Neuron (in vitro differentiated cells): ENCODE measurements at regions not wholly inside any gene's neighbourhood (a gene's known extent, or its start where the extent isn't known, plus 50 kb on each side); places are given as distances from the start of the nearest gene placed in this dataset.

ENCODE experiments used
- H2AFZ ChIP-seq: one replicate; pipeline ENCODE4 v1.6.1; 2013; ENCODE audit warnings: low read depth, mild to moderate bottlenecking, inconsistent platforms, low read length, moderate library complexity
- H3K27me3 ChIP-seq: one replicate; pipeline ENCODE4 v1.6.1; 2013; ENCODE audit warnings: low read length; ENCODE audit not compliant: insufficient read depth
- H3K36me3 ChIP-seq: one replicate; pipeline ENCODE4 v1.6.1; 2013; ENCODE audit warnings: low read length; ENCODE audit not compliant: insufficient read depth
- H3K4me1 ChIP-seq: one replicate; pipeline ENCODE4 v1.6.1; 2013; ENCODE audit warnings: low read length; ENCODE audit not compliant: insufficient read depth
- H3K4me3 ChIP-seq: 2 replicates; pipeline ENCODE4 v1.5.1; 2013; ENCODE audit warnings: mild to moderate bottlenecking, low read length, moderate library complexity
- H3K9me3 ChIP-seq: one replicate; pipeline ENCODE4 v1.6.1; 2013; ENCODE audit warnings: low read length

DNA sequence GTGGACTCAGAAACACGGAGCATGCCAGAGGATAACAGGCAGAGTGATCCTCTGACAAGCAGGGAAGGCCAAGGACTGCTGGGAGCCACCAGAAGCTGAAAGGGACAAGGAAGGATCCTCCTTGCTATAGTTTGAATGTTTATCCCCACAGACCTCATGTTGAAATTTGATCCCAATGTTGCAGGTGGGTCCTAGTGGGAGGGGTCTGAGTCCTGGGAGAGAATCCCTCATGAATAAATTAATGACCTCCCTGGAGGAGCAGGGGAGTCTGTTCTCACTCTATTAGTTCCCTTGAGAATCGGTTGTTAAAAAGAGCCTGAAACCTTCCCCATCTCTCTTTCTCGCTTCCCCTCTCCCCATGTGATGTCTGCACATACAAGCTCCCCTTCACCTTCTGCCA, 124.4 kb downstream of the FBXO15 start:
- Histone ChIP-seq H3K36me3 (no peaks in the 10 kb centered on the region), H3K4me1 (no peaks in the 10 kb centered on the region), H2AFZ (no peak overlapping the region), H3K27me3 (no peaks in the 10 kb centered on the region), H3K9me3 (no peaks in the 10 kb centered on the region), H3K4me3 (no peak overlapping the region)

DNA sequence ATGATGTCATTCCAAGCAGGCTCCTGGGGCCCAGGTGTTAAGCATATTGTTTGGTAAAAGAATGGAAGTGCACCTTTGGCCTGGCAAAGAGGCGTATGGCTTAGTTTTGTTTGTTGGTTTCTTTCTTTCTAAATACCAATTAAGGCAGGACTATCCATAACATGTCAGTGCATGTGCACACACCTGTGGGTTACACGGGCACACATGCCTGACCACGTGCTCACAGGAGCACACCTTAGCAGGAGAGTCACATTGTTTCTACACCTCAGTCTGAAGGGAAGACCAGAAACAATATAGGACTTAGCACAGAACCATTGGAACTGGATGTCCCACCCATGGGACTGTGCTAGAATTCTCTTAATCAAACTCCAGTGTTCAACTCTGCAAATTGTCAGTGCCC, 127.8 kb downstream of the FBXO15 start:
- no peaks in the 10 kb centered on the region for H3K27me3 ChIP-seq
- no peaks in the 10 kb centered on the region for H3K9me3 ChIP-seq
- no peaks in the 10 kb centered on the region for H3K36me3 ChIP-seq
- H3K4me3 ChIP-seq, result no peak overlapping the region
- no peaks in the 10 kb centered on the region for H3K4me1 ChIP-seq
- H2AFZ ChIP-seq, result no peak overlapping the region

- H3K27me3 ChIP-seq, result no peaks in the 10 kb centered on the region
- H2AFZ ChIP-seq, result no peak overlapping the region
- H3K4me1 ChIP-seq, result peaks cover 10% of the 10 kb centered on the region
Observed at GRCh38 chr18:74013955-74014354, 133.7 kb downstream of the FBXO15 start.

GRCh38 chr18:74012954-74013630, 134.5 kb downstream of the FBXO15 start:
- Histone ChIP-seq H2AFZ (no peak overlapping the region), H3K9me3 (no peaks in the 10 kb centered on the region)

More at GRCh38 chr18:74013955-74014354, 133.7 kb downstream of the FBXO15 start:
- Histone ChIP-seq H3K4me3 (no peak overlapping the region), H3K9me3 (no peaks in the 10 kb centered on the region), H3K36me3 (no peaks in the 10 kb centered on the region)

DNA sequence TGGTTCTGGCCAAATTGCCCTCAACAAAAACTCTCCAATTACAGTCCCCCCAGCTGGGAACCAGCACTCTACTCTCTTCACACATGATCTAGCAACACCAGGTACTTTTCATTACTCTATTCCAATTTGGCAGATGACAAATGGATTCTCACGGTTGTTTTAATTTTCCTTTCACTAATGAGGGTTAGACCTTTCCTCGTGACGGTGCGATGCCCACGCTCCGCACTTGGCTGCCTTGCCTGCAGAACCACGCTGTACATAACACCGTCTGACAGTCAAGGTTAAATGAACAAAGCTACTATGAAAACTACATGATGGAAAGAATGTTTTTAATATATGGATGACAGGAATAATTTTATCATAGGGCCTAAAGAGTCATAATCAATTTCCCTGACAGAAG, 141.5 kb downstream of the FBXO15 start:
- H3K36me3 ChIP-seq, result no peaks in the 10 kb centered on the region
- H3K4me3 ChIP-seq, result no peak overlapping the region
- no peaks in the 10 kb centered on the region for H3K9me3 ChIP-seq
- no peaks in the 10 kb centered on the region for H3K27me3 ChIP-seq
- H2AFZ ChIP-seq, result no peak overlapping the region
- H3K4me1 ChIP-seq, result no peaks in the 10 kb centered on the region

More at GRCh38 chr18:74012954-74013630, 134.5 kb downstream of the FBXO15 start:
- H3K4me1 ChIP-seq, result peaks cover 10% of the 10 kb centered on the region
- no peaks in the 10 kb centered on the region for H3K27me3 ChIP-seq
- no peak overlapping the region for H3K4me3 ChIP-seq
- H3K36me3 ChIP-seq, result no peaks in the 10 kb centered on the region

- Histone ChIP-seq H2AFZ (no peak overlapping the region), H3K4me3 (no peak overlapping the region), H3K36me3 (no peaks in the 10 kb centered on the region), H3K9me3 (no peaks in the 10 kb centered on the region), H3K4me1 (no peaks in the 10 kb centered on the region), H3K27me3 (no peaks in the 10 kb centered on the region)
Observed at GRCh38 chr18:74005320-74006109, 142.1 kb downstream of the FBXO15 start.

- Histone ChIP-seq H3K9me3 (no peaks in the 10 kb centered on the region), H3K4me3 (no peak overlapping the region), H3K27me3 (no peaks in the 10 kb centered on the region), H3K36me3 (no peaks in the 10 kb centered on the region), H2AFZ (no peak overlapping the region), H3K4me1 (no peaks in the 10 kb centered on the region)
Observed at GRCh38 chr18:73992242-73993022, 155.2 kb downstream of the FBXO15 start.

DNA sequence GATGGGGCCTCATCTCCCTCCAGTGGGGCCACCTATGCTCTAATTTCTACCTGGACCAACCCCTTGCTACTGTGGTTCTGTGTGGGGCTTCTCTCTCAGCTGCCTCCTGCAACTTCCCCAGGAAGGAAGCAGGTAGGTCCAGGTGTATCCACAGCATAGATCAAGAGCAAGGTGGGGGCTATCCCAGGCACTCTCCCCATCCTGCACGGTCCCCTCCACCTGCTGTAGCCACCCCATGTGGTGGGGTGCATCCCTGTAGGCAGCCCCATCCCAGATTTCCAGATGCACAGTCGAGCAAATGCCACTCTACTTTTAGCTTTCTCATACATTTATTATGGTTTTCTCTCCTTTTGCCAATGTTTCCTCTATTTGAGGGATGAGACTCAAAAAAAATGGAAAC, 156.1 kb downstream of the FBXO15 start:
- Histone ChIP-seq H3K4me3 (no peak overlapping the region), H3K36me3 (no peaks in the 10 kb centered on the region), H3K9me3 (no peaks in the 10 kb centered on the region), H3K4me1 (no peaks in the 10 kb centered on the region), H3K27me3 (no peaks in the 10 kb centered on the region), H2AFZ (no peak overlapping the region)

- no peak overlapping the region for H3K4me3 ChIP-seq
- H2AFZ ChIP-seq, result no peak overlapping the region
- H3K27me3 ChIP-seq, result no peaks in the 10 kb centered on the region
- no peaks in the 10 kb centered on the region for H3K9me3 ChIP-seq
- H3K4me1 ChIP-seq, result no peaks in the 10 kb centered on the region
- H3K36me3 ChIP-seq, result no peaks in the 10 kb centered on the region
Observed at GRCh38 chr18:73990258-73990657, 157.4 kb downstream of the FBXO15 start.

GRCh38 chr18:73987247-73987980, 160.2 kb downstream of the FBXO15 start:
- no peaks in the 10 kb centered on the region for H3K36me3 ChIP-seq
- no peaks in the 10 kb centered on the region for H3K4me1 ChIP-seq
- no peak overlapping the region for H2AFZ ChIP-seq
- H3K9me3 ChIP-seq, result no peaks in the 10 kb centered on the region
- H3K27me3 ChIP-seq, result no peaks in the 10 kb centered on the region
- no peak overlapping the region for H3K4me3 ChIP-seq

DNA sequence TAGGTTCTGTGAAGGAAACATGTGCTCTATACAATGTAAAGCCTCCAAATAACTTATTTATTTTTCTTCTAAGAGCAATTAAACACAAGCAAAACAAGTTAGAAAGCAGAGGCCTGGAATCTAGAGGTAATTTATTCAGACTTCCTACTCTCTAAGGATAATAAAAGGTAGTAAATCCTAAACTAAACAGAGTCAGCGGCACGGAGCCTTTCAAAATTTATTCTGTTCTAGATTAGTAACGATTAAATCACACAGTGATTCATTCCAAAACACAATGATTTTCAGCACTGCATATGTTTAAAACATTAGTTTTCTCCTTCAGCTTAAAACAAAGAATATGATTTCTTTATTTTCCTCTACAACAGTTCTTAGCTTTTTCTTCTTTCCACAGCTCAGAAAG, 160.9 kb downstream of the FBXO15 start:
- H3K4me1 ChIP-seq, result no peaks in the 10 kb centered on the region
- H3K36me3 ChIP-seq, result no peaks in the 10 kb centered on the region
- H3K4me3 ChIP-seq, result no peak overlapping the region
- H2AFZ ChIP-seq, result no peak overlapping the region
- no peaks in the 10 kb centered on the region for H3K27me3 ChIP-seq
- H3K9me3 ChIP-seq, result no peaks in the 10 kb centered on the region

DNA sequence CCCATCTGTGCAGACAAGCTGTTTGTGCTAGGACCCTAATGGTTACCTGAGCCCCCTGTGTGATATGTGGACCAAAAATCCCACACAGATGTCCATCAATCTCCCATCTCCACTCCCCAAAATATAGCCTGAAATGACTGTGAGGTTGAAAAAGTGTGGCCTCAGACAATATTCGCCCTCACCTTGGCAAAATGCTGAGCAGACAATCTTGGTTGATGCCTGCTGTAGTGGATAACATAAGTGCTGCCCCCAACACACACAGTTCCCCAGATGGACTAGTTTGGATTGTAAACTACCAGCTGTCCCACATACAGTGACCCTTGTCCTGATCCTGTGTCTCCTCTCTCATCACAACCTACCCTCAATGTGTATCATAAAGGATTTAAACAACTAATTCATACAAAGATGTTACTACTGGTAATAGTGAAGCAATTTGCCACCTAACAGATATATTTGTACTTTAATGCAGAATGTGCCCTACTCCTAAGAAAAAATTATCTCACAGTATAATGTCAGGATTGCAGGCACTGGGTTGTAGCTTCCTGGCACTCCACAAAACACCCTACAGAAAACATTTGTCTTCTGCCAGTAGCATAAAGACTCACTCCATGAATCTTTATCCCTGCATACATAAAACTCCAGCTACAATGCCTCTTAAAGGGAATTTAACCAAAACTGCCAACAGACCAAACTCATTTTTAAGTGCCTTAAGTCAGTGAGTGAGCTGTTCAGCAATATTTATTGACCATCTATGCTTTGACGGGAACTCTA, 161.6 kb downstream of the FBXO15 start:
- no peaks in the 10 kb centered on the region for H3K4me1 ChIP-seq
- no peak overlapping the region for H2AFZ ChIP-seq
- H3K36me3 ChIP-seq, result no peaks in the 10 kb centered on the region
- no peak overlapping the region for H3K4me3 ChIP-seq
- no peaks in the 10 kb centered on the region for H3K27me3 ChIP-seq
- no peaks in the 10 kb centered on the region for H3K9me3 ChIP-seq
